Activated CD8-positive, alpha-beta T cell treated with anti-CD3 and anti-CD28 coated beads, Interleukin-2, amount 10 ng/mL, durations not matched to agents 7 days and 5 days (primary cell): ENCODE measurements at regions not wholly inside any gene's neighbourhood (a gene's known extent, or its start where the extent isn't known, plus 50 kb on each side); places are given as distances from the start of the nearest gene placed in this dataset.

ENCODE experiments used
- ATAC-seq: fragments of 150-1000 bp; cut with Tn5 transposase; one replicate; pipeline ENCODE4 v1.10.0; 2021; ENCODE audit warnings: moderate library complexity
- CTCF ChIA-PET: fragments of 350-600 bp; sonication (Branson Sonifier 250); formaldehyde crosslinking; loops from one replicate; lab custom pipeline; 2021; ENCODE audit warnings: antibody characterized with exemption; lab: Charles Lee
- POLR2A ChIA-PET: fragments of 350-600 bp; sonication (Branson Sonifier 250); formaldehyde crosslinking; loops from one replicate; lab custom pipeline; 2021; ENCODE audit warnings: antibody characterized with exemption; lab: Charles Lee
- DNase-seq: peaks from one replicate; pipeline ENCODE4 v3.0.0-alpha.2; 2020
- H3K27ac Mint-ChIP-seq: one replicate; pipeline ENCODE4 v1.8.0; 2021; ENCODE audit warnings: mild to moderate bottlenecking, mixed read lengths
- H3K27me3 Mint-ChIP-seq: one replicate; pipeline ENCODE4 v1.8.0; 2021; ENCODE audit warnings: low read depth, mixed read lengths
- H3K36me3 Mint-ChIP-seq: one replicate; pipeline ENCODE4 v1.8.0; 2021; ENCODE audit warnings: low read depth, mixed read lengths
- H3K4me1 Mint-ChIP-seq: one replicate; pipeline ENCODE4 v1.8.0; 2021; ENCODE audit warnings: low read depth, mixed read lengths
- H3K4me3 Mint-ChIP-seq: one replicate; pipeline ENCODE4 v1.8.0; 2021; ENCODE audit warnings: mild to moderate bottlenecking, mixed read lengths
- H3K9me3 Mint-ChIP-seq: one replicate; pipeline ENCODE4 v1.8.0; 2022; ENCODE audit warnings: mixed read lengths; ENCODE audit not compliant: insufficient read depth

DNA sequence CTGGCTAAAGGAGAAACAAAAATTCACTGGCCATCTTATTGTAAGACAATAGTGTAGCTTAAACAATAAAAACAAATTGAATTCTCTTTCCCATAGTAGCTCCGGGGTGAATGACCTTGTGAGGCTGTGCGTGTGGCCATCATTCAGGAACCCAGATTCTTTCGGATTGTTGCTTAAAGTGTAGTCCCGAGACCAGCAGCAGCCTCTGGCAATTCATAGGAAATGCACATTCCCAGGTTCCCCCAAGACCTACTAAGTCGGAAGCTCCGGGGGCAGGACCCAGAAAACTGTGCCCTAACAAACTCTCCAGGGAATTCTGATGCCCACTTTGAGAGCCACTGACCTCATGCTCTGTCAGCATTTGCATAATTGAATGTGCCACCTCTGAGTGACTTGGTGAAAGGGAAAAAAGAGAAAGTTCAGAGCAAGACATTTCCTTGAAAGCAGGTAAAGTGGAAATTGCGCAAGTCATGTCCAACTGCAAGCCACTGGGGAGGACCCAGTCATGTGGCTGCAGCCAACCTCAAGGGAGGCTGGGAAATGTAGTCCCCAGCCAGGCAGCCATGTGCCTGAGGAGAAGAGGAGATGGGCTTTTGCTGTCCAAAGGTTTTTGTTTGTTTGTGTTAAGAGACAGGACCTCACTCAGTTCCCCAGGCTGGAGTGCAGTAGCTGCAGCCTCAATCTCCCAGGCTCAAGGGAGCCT, 50.7 kb upstream of the PNMA8B start:
- H3K4me1 Mint-ChIP-seq = peaks cover 11% of the 10 kb centered on the region
- H3K36me3 Mint-ChIP-seq = peaks cover 3% of the 10 kb centered on the region
- peak; percentile 61 for DNase-seq
- H3K9me3 Mint-ChIP-seq = peaks cover 8% of the 10 kb centered on the region
- ChIA-PET POLR2A (interaction anchor here (0.8 kb wide), 1 partner anchor 54 kb away, joined by 3 read pairs; no protein-coding TSS in a partner anchor), CTCF (interaction anchor here (1.2 to 17.8 kb wide), 2 partner anchors 11 to 26 kb away, joined by 3 to 406 read pairs; no protein-coding TSS in a partner anchor)
- H3K27ac Mint-ChIP-seq = no peak overlapping the region
- H3K27me3 Mint-ChIP-seq = peaks cover 2% of the 10 kb centered on the region
- peak; percentile 83 for ATAC-seq
- peak overlapping the region; percentile 15 for H3K4me3 Mint-ChIP-seq

DNA sequence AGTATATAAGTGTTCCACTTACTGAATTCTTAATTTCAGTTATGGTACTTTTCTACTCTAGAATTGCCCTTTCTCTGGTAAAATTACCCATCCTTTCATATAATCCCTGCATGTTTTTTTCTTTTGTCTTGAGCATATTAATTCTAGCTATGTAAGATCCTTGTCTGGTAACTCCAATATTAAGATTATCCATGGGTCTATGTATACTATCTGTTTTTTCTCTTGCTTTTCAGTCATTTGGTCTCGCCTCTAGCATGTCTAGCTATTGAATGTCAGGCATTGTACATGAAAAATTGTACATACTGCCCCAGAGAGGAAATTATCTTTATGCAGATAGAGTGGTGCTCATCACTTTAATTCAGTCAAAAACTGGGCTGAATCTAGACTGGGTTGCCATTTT, 50.4 kb upstream of the CALM3 start:
- peaks cover 6% of the 10 kb centered on the region for H3K4me1 Mint-ChIP-seq
- H3K36me3 Mint-ChIP-seq = peaks cover 4% of the 10 kb centered on the region
- peaks cover 10% of the 10 kb centered on the region for H3K27me3 Mint-ChIP-seq
- H3K27ac Mint-ChIP-seq = no peak overlapping the region
- POLR2A ChIA-PET = no interaction called here
- no peak for ATAC-seq
- H3K4me3 Mint-ChIP-seq = no peak overlapping the region
- H3K9me3 Mint-ChIP-seq = peaks cover 8% of the 10 kb centered on the region
- DNase-seq = no peak
- CTCF ChIA-PET = interaction anchor here (0.6 to 2.5 kb wide), 6 partner anchors 9 to 155 kb away, joined by 3 to 14 read pairs (median 7); no protein-coding TSS in a partner anchor

DNA sequence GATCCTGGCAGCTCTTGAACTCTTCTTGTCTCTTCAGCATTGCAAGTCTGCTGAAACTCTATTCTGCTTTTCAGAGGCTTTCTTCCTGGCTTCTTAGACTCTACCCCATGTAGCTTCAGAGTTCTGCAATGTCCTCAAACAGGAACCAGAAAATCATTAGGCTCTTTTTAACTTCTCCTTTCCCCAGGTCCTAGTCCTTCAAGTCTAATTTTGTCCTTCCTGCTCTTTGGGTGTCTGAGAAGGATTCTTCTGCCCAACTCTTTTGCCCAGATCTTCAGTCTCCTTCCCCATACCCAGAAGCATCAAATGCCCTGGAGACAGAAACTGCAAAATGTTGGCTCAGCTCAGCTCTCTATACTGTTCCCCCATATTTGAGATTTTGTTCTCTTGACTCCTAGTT, 50.0 kb upstream of the CALM3 start:
- CTCF ChIA-PET = interaction anchor here (1.0 to 2.5 kb wide), 5 partner anchors 9 to 155 kb away, joined by 3 to 14 read pairs (median 10); no protein-coding TSS in a partner anchor
- Mint-ChIP-seq H3K4me1 (peaks cover 4% of the 10 kb centered on the region), H3K36me3 (peaks cover 4% of the 10 kb centered on the region), H3K27ac (no peak overlapping the region), H3K27me3 (peaks cover 10% of the 10 kb centered on the region), H3K9me3 (peaks cover 8% of the 10 kb centered on the region), H3K4me3 (no peak overlapping the region)
- no peak for DNase-seq
- POLR2A ChIA-PET = no interaction called here
- ATAC-seq = no peak
